Natural killer cell (primary cell): ENCODE measurements at regions not wholly inside any gene's neighbourhood (a gene's known extent, or its start where the extent isn't known, plus 50 kb on each side); places are given as distances from the start of the nearest gene placed in this dataset.

Source experiments
- ATAC-seq, 3 donors: fragments of 150-1000 bp in 2 of 3; fragments of 200-7000 bp in 1 of 3; cut with Tn5 transposase; 1 replicate in 1 of 3; 2 replicates in 2 of 3; pipeline ENCODE4 v1.10.0; 2021; ENCODE audit warnings: mild to moderate bottlenecking in 2 of 3, moderate library complexity in 2 of 3
- DNase-seq, 2 donors: peaks; one replicate each; pipeline versions ENCODE4 v3.0.0 to v3.0.0-alpha.2; 2013 to 2021; ENCODE audit warnings: mixed read lengths in 1 of 2
- H3K27ac ChIP-seq: one replicate; pipeline ENCODE4 v1.5.1; 2013; ENCODE audit warnings: mild to moderate bottlenecking, low read length
- H3K27me3 ChIP-seq: one replicate; pipeline ENCODE4 v1.6.1; 2013; ENCODE audit warnings: low read length; ENCODE audit not compliant: control insufficient read depth, insufficient read depth
- H3K36me3 ChIP-seq: one replicate; pipeline ENCODE4 v1.6.1; 2013; ENCODE audit warnings: low read length; ENCODE audit not compliant: control insufficient read depth, insufficient read depth
- H3K4me1 ChIP-seq: one replicate; pipeline ENCODE4 v1.6.1; 2013; ENCODE audit warnings: low read length; ENCODE audit not compliant: control insufficient read depth, insufficient read depth
- H3K4me3 ChIP-seq: one replicate; pipeline ENCODE4 v1.5.1; 2013; ENCODE audit warnings: low read length
- H3K9me3 ChIP-seq: one replicate; pipeline ENCODE4 v1.6.1; 2013; ENCODE audit warnings: low read length; ENCODE audit not compliant: control insufficient read depth, insufficient read depth
- H3K27ac Mint-ChIP-seq, 2 donors: one replicate each; pipeline ENCODE4 v1.8.0; 2022; ENCODE audit warnings: mild to moderate bottlenecking in 2 of 2, mixed read lengths in 2 of 2, moderate library complexity in 1 of 2
- H3K27me3 Mint-ChIP-seq, 2 donors: one replicate each; pipeline ENCODE4 v1.8.0; 2022; ENCODE audit warnings: low read depth in 2 of 2, mixed read lengths in 2 of 2
- H3K36me3 Mint-ChIP-seq: one replicate; pipeline ENCODE4 v1.8.0; 2022; ENCODE audit warnings: mixed read lengths
- H3K4me1 Mint-ChIP-seq, 2 donors: one replicate each; pipeline ENCODE4 v1.8.0; 2022; ENCODE audit warnings: mixed read lengths in 2 of 2
- H3K4me3 Mint-ChIP-seq: one replicate; pipeline ENCODE4 v1.8.0; 2022; ENCODE audit warnings: mild to moderate bottlenecking, moderate library complexity, mixed read lengths
- H3K9me3 Mint-ChIP-seq, 2 donors: one replicate each; pipeline ENCODE4 v1.8.0; 2022; ENCODE audit warnings: mixed read lengths in 2 of 2
- WGBS: methylation state at CpG from one replicate; pipeline ENCODE4 v1.1.7; 2013; ENCODE audit warnings: missing lambda C conversion rate; ENCODE audit not compliant: insufficient coverage; 5-methylcytosine and 5-hydroxymethylcytosine counted together
- intact Hi-C: fragments of 100-400 bp; cut with micrococcal nuclease; formaldehyde crosslinking; loops from one replicate; pipeline ENCODE4 v1.14.2; 2022
- TF ChIP-seq, protein P1 (sequence below): fragments of 200-600 bp; IDR thresholded peaks from one replicate; pipeline ENCODE4 v1.8.0; 2022; ENCODE audit warnings: antibody characterized with exemption

DNA sequence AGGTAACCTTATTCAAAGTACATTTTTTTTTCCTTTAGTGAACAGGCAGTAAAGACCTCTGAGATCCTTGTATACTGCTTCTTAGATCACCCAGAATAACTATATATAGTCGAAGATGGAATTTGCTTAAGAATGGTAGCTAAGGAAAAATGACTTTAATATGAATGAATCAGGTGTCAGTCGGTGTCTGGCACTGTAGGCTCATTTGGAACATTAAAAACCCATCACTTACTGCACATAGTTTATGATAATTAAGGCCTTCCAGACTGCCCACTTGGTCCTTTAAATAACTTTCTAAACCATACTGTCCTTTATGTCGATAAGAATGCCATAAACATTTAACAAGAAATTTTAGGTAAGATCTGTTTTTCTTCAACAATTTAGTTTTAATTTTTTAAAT is 981.8 kb downstream of the ROBO2 start:
- DNase-seq = no peak
- no peak for ATAC-seq
- Mint-ChIP-seq H3K9me3 (peaks cover 11 to 24% of the 10 kb centered on the region in 2 donors), H3K4me1 (no peaks in the 10 kb centered on the region), H3K27ac (no peak overlapping the region), H3K36me3 (no peaks in the 10 kb centered on the region), H3K4me3 (no peak overlapping the region), H3K27me3 (no peaks in the 10 kb centered on the region)
- H3K4me3 ChIP-seq = no peak overlapping the region
- no peaks in the 10 kb centered on the region for H3K4me1 ChIP-seq
- H3K36me3 ChIP-seq = no peaks in the 10 kb centered on the region
- TF ChIP-seq, protein P1, sequence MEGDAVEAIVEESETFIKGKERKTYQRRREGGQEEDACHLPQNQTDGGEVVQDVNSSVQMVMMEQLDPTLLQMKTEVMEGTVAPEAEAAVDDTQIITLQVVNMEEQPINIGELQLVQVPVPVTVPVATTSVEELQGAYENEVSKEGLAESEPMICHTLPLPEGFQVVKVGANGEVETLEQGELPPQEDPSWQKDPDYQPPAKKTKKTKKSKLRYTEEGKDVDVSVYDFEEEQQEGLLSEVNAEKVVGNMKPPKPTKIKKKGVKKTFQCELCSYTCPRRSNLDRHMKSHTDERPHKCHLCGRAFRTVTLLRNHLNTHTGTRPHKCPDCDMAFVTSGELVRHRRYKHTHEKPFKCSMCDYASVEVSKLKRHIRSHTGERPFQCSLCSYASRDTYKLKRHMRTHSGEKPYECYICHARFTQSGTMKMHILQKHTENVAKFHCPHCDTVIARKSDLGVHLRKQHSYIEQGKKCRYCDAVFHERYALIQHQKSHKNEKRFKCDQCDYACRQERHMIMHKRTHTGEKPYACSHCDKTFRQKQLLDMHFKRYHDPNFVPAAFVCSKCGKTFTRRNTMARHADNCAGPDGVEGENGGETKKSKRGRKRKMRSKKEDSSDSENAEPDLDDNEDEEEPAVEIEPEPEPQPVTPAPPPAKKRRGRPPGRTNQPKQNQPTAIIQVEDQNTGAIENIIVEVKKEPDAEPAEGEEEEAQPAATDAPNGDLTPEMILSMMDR = no peak
- intact Hi-C loops = no loop called here
- peaks cover 5% of the 10 kb centered on the region for H3K9me3 ChIP-seq
- WGBS = 61% methylated on average over 2 of the region's 3 CpGs
- H3K27ac ChIP-seq = no peak overlapping the region
- H3K27me3 ChIP-seq = no peaks in the 10 kb centered on the region

DNA sequence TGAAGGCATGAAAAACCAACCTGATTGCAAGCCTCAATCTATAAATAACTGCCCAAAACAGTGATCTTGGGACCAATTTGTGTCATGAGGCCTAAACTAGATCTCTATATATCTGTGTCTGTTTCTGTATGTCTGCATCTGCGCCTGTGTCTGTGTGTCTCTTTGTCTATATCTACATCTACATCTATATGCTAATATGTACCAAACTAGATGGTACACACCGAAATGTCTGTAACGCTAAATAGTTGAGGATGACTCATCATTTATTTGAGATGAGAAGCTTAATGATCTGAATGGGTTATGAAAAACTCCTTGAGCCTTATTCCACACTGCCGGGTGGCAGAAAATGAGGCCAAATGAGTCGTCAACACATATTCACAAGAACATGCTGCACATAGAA is 982.3 kb downstream of the ROBO2 start:
- WGBS = 97% methylated on average over 4 of the region's 5 CpGs
- Histone ChIP-seq H3K4me3 (no peak overlapping the region), H3K9me3 (peaks cover 5% of the 10 kb centered on the region), H3K36me3 (no peaks in the 10 kb centered on the region), H3K27ac (no peak overlapping the region), H3K27me3 (no peaks in the 10 kb centered on the region), H3K4me1 (no peaks in the 10 kb centered on the region)
- no peak for DNase-seq
- no peak overlapping the region for H3K4me3 Mint-ChIP-seq
- intact Hi-C loops = no loop called here
- H3K4me1 Mint-ChIP-seq = no peaks in the 10 kb centered on the region
- no peaks in the 10 kb centered on the region for H3K27me3 Mint-ChIP-seq
- TF ChIP-seq, protein P1 = no peak
- H3K9me3 Mint-ChIP-seq = peaks cover 11 to 25% of the 10 kb centered on the region in 2 donors
- no peaks in the 10 kb centered on the region for H3K36me3 Mint-ChIP-seq
- ATAC-seq = no peak
- H3K27ac Mint-ChIP-seq = no peak overlapping the region

DNA sequence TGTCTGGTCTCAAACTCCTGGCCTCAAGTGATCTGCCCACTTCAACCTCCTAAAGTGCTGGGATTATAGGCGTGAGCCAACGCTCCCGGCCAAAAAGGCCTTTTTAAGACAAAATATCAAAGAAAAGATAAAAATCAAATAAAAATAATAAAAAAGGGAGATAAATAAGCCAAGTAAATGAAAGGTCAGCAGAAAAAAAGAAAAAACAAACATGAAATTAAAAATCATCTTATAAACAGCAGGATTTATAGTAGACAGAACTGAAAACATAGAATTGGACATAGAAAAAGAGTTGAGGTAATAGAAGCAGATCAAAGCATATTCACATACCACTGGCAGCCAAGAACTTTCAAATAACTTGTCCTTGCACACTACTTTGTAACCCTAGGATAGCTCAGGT is 983.4 kb downstream of the ROBO2 start:
- WGBS = no CpG with 5 or more reads among the region's 3 CpGs
- DNase-seq = no peak
- Histone ChIP-seq H3K4me1 (no peaks in the 10 kb centered on the region), H3K9me3 (peaks cover 5% of the 10 kb centered on the region), H3K4me3 (no peak overlapping the region), H3K36me3 (no peaks in the 10 kb centered on the region), H3K27me3 (no peaks in the 10 kb centered on the region), H3K27ac (no peak overlapping the region)
- Mint-ChIP-seq H3K27me3 (no peaks in the 10 kb centered on the region), H3K9me3 (peaks cover 11 to 26% of the 10 kb centered on the region in 2 donors), H3K36me3 (no peaks in the 10 kb centered on the region), H3K4me1 (no peaks in the 10 kb centered on the region), H3K4me3 (no peak overlapping the region), H3K27ac (no peak overlapping the region)
- ATAC-seq = no peak
- TF ChIP-seq, protein P1 = no peak
- intact Hi-C loops = no loop called here

DNA sequence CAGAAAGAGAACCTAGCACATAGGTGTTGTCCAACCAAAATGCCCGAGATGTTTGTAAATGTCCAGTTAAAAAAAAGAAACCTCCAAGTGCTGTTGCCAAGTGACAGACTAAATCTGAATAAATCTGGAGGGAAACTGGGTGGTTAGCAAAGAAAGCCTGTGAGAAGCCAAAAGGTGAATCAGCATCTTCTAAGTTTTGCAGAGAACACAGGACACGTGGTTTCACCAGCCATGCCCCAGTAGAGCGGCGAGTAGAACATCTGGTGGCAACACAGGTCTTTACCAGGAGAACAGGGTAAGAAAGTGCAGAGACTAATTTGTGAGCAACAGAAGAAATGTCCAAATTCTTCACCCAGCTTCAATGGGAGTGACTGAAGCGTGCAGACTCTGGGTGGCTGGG is 986.0 kb downstream of the ROBO2 start:
- Histone ChIP-seq H3K4me1 (no peaks in the 10 kb centered on the region), H3K27me3 (no peaks in the 10 kb centered on the region), H3K4me3 (no peak overlapping the region), H3K27ac (no peak overlapping the region), H3K36me3 (no peaks in the 10 kb centered on the region), H3K9me3 (peaks cover 5% of the 10 kb centered on the region)
- H3K4me3 Mint-ChIP-seq = no peak overlapping the region
- WGBS = 76% methylated on average over 5 of the region's 5 CpGs
- H3K4me1 Mint-ChIP-seq = no peaks in the 10 kb centered on the region
- H3K36me3 Mint-ChIP-seq = no peaks in the 10 kb centered on the region
- ATAC-seq (no peak), DNase-seq (no peak)
- peaks cover 10 to 23% of the 10 kb centered on the region in 2 donors for H3K9me3 Mint-ChIP-seq
- TF ChIP-seq, protein P1 = no peak
- H3K27ac Mint-ChIP-seq = no peak overlapping the region
- no peaks in the 10 kb centered on the region for H3K27me3 Mint-ChIP-seq
- intact Hi-C loops = no loop called here
